SH-SY5Y (cell line): ENCODE measurements at regions not wholly inside any gene's neighbourhood (a gene's known extent, or its start where the extent isn't known, plus 50 kb on each side); places are given as distances from the start of the nearest gene placed in this dataset.

ENCODE experiments used
- GATA2 ChIP-seq: IDR thresholded peaks from 2 replicates; pipeline ENCODE4 v1.6.1; 2011; ENCODE audit warnings: mild to moderate bottlenecking, low read depth, low read length
- GATA3 ChIP-seq: IDR thresholded peaks from 2 replicates; pipeline ENCODE4 v1.6.1; 2011; ENCODE audit warnings: low read depth, mild to moderate bottlenecking, low read length, moderate library complexity

DNA sequence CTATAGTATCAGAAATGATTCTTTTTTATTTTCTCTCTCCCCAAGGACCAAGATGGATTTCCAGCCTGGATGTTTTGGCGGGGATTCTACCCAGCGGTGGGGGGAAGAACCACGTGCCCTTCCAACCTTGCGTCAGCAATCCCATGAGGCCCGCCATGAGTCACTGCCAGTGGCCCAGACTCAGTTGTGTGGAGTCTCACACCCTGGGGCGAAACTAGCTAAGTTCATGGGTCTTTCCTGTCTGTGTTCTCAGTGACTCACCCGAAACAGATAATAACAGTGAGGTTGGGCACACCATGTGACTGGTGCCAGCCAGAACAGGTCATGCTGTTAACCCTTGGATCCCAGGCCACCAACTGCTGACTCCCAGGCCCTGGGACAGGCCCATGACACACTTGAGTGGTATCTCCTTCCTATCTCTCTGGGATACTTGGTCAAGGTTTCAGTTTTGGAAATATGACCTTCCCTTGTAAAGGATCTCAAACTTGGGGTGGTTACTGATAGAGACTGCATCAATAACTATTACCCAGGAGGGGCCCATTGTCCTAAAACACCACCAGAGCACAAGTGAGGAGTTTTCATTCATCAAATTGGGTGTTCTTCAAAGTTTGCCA is 98.0 kb upstream of the DUSP10 start:
- TF ChIP-seq GATA3: no peak
- no peak for TF ChIP-seq GATA2
